Thymus (tissue), 11 donors: ENCODE measurements at regions not wholly inside any gene's neighbourhood (a gene's known extent, or its start where the extent isn't known, plus 50 kb on each side); places are given as distances from the start of the nearest gene placed in this dataset.
A peak's percentile ranks its signal among the peaks of the same experiment; 100 is the strongest.

Experiments used
- DNase-seq, 9 donors: peaks; one replicate each; pipeline ENCODE4 v3.0.0-alpha.2; 2013; ENCODE audit warnings: low spot score in 9 of 9, low read depth in 6 of 9, missing footprints in 1 of 9
- H3K27ac ChIP-seq, 2 donors: one replicate each; pipeline ENCODE4 v1.5.1; 2013; ENCODE audit warnings: control low read depth in 1 of 2, low read depth in 1 of 2, low read length in 1 of 2, mild to moderate bottlenecking in 1 of 2, moderate library complexity in 1 of 2
- H3K27me3 ChIP-seq, 2 donors: one replicate each; pipeline ENCODE4 v1.5.1; 2013; ENCODE audit warnings: low read length in 1 of 2; ENCODE audit not compliant: control insufficient read depth in 2 of 2, insufficient read depth in 1 of 2
- H3K36me3 ChIP-seq, 2 donors: one replicate each; pipeline ENCODE4 v1.5.1; 2013; ENCODE audit warnings: low read length in 1 of 2, mild to moderate bottlenecking in 1 of 2, moderate library complexity in 1 of 2; ENCODE audit not compliant: control insufficient read depth in 2 of 2, insufficient read depth in 2 of 2
- H3K4me1 ChIP-seq, 2 donors: one replicate each; pipeline ENCODE4 v1.5.1; 2013; ENCODE audit warnings: low read length in 2 of 2; ENCODE audit not compliant: control insufficient read depth in 2 of 2, insufficient read depth in 2 of 2
- H3K4me3 ChIP-seq, 2 donors: one replicate each; pipeline ENCODE4 v1.5.1; 2013; ENCODE audit warnings: low read length in 2 of 2, control low read depth in 1 of 2, mild to moderate bottlenecking in 1 of 2
- H3K9me3 ChIP-seq, 2 donors: one replicate each; pipeline ENCODE4 v1.5.1; 2013; ENCODE audit warnings: low read length in 1 of 2, mild to moderate bottlenecking in 1 of 2; ENCODE audit not compliant: control insufficient read depth in 2 of 2, insufficient read depth in 1 of 2
- WGBS: extraction: QIAGEN DNeasy Blood & Tissue Kit; methylation state at CpG from one replicate; pipeline ENCODE4 v1.1.7; 2013; 5-methylcytosine and 5-hydroxymethylcytosine counted together
- donor health status: healthy.

GRCh38 chr12:31835276-31835882 lies 106.6 kb upstream of the AMN1 start:
- peaks cover 3 to 12% of the 10 kb centered on the region in 2 donors for H3K4me1 ChIP-seq
- WGBS, result 87% methylated on average over 5 of the region's 5 CpGs
- no peaks in the 10 kb centered on the region for H3K27me3 ChIP-seq
- no peaks in the 10 kb centered on the region for H3K36me3 ChIP-seq
- H3K4me3 ChIP-seq, result no peak overlapping the region
- no peak overlapping the region for H3K27ac ChIP-seq
- peaks cover 0 to 32% of the 10 kb centered on the region in 2 donors for H3K9me3 ChIP-seq
- DNase-seq, result no peak

- H3K27me3 ChIP-seq, result no peaks in the 10 kb centered on the region
- no peak for DNase-seq
- no peak overlapping the region for H3K27ac ChIP-seq
- 97% methylated on average over 7 of the region's 7 CpGs for WGBS
- H3K9me3 ChIP-seq, result peaks cover 0 to 32% of the 10 kb centered on the region in 2 donors
- H3K4me3 ChIP-seq, result no peak overlapping the region
- no peaks in the 10 kb centered on the region for H3K36me3 ChIP-seq
- peaks cover 3 to 12% of the 10 kb centered on the region in 2 donors for H3K4me1 ChIP-seq
Observed at GRCh38 chr12:31834150-31834549, 105.3 kb upstream of the AMN1 start.

- WGBS, result 48% methylated on average over 7 of the region's 7 CpGs
- Histone ChIP-seq H3K36me3 (no peaks in the 10 kb centered on the region), H3K9me3 (peaks cover 0 to 30% of the 10 kb centered on the region in 2 donors), H3K27ac (peak overlapping the region; percentile 62 to 64), H3K27me3 (no peaks in the 10 kb centered on the region), H3K4me3 (no peak overlapping the region), H3K4me1 (peaks cover 3 to 12% of the 10 kb centered on the region in 2 donors)
- peak in 5 of 9 donors; percentile 11 to 66 (median 34) for DNase-seq
Observed at GRCh38 chr12:31832740-31833729, 104.2 kb upstream of the AMN1 start.

GRCh38 chr12:31828071-31828470 lies 99.2 kb upstream of the AMN1 start:
- H3K27ac ChIP-seq, result no peak overlapping the region
- H3K4me1 ChIP-seq, result peaks cover 3 to 11% of the 10 kb centered on the region in 2 donors
- DNase-seq, result no peak
- no peaks in the 10 kb centered on the region for H3K27me3 ChIP-seq
- no peaks in the 10 kb centered on the region for H3K36me3 ChIP-seq
- H3K9me3 ChIP-seq, result peaks cover 0 to 22% of the 10 kb centered on the region in 2 donors
- 96% methylated on average over 2 of the region's 2 CpGs for WGBS
- H3K4me3 ChIP-seq, result no peak overlapping the region

GRCh38 chr12:31822761-31823160 lies 93.9 kb upstream of the AMN1 start:
- no peak for DNase-seq
- no peaks in the 10 kb centered on the region for H3K36me3 ChIP-seq
- no peaks in the 10 kb centered on the region for H3K27me3 ChIP-seq
- no peaks in the 10 kb centered on the region for H3K4me1 ChIP-seq
- peaks cover 0 to 7% of the 10 kb centered on the region in 2 donors for H3K9me3 ChIP-seq
- H3K4me3 ChIP-seq, result no peak overlapping the region
- no peak overlapping the region for H3K27ac ChIP-seq

GRCh38 chr12:31821484-31821883 lies 92.7 kb upstream of the AMN1 start:
- DNase-seq, result no peak
- 88% methylated on average over 3 of the region's 3 CpGs for WGBS
- H3K4me1 ChIP-seq, result no peaks in the 10 kb centered on the region
- no peaks in the 10 kb centered on the region for H3K27me3 ChIP-seq
- H3K4me3 ChIP-seq, result no peak overlapping the region
- H3K27ac ChIP-seq, result no peak overlapping the region
- H3K36me3 ChIP-seq, result no peaks in the 10 kb centered on the region
- peaks cover 0 to 4% of the 10 kb centered on the region in 2 donors for H3K9me3 ChIP-seq

GRCh38 chr12:31820832-31821231 lies 92.0 kb upstream of the AMN1 start:
- Histone ChIP-seq H3K9me3 (no peaks in the 10 kb centered on the region), H3K4me3 (no peak overlapping the region)
- 97% methylated on average over 7 of the region's 7 CpGs for WGBS

GRCh38 chr12:31819427-31819826 lies 90.6 kb upstream of the AMN1 start:
- Histone ChIP-seq H3K9me3 (no peaks in the 10 kb centered on the region), H3K27ac (no peak overlapping the region), H3K36me3 (no peaks in the 10 kb centered on the region), H3K4me1 (no peaks in the 10 kb centered on the region), H3K27me3 (no peaks in the 10 kb centered on the region), H3K4me3 (no peak overlapping the region)
- no peak for DNase-seq
- 98% methylated on average over 2 of the region's 2 CpGs for WGBS

More at GRCh38 chr12:31820832-31821231, 92.0 kb upstream of the AMN1 start:
- H3K36me3 ChIP-seq, result no peaks in the 10 kb centered on the region
- DNase-seq, result no peak
- no peak overlapping the region for H3K27ac ChIP-seq
- H3K4me1 ChIP-seq, result no peaks in the 10 kb centered on the region
- H3K27me3 ChIP-seq, result no peaks in the 10 kb centered on the region

GRCh38 chr12:31818623-31819268 lies 89.9 kb upstream of the AMN1 start:
- whole genome bisulfite sequencing, result 73% methylated on average over 2 of the region's 2 CpGs
- H3K9me3 ChIP-seq, result no peaks in the 10 kb centered on the region
- no peak overlapping the region for H3K4me3 ChIP-seq
- H3K27ac ChIP-seq, result no peak overlapping the region
- H3K36me3 ChIP-seq, result no peaks in the 10 kb centered on the region
- H3K4me1 ChIP-seq, result no peaks in the 10 kb centered on the region
- H3K27me3 ChIP-seq, result no peaks in the 10 kb centered on the region
- DNase-seq, result no peak
